HepG2 (cell line): ENCODE measurements at regions not wholly inside any gene's neighbourhood (a gene's known extent, or its start where the extent isn't known, plus 50 kb on each side); places are given as distances from the start of the nearest gene placed in this dataset.

Source experiments
- ATAC-seq: fragments of 200-7000 bp; cut with Tn5 transposase; 3 replicates; pipeline ENCODE4 v1.9.1; 2020; ENCODE audit warnings: mild to moderate bottlenecking, moderate library complexity
- BruUV-seq: library from RNA; stranded (reverse); fragments of 400-500 nt; replicated peaks from 2 replicates; lab custom pipeline; 2021; lab: Mats Ljungman, UMichigan
- CTCF ChIA-PET: fragments of 300-600 bp; formaldehyde crosslinking; extraction: SDS; loops from one replicate; lab custom pipeline; 2021; ENCODE audit warnings: low total read pairs, inconsistent platforms, low intra/inter-chr PET ratio; lab: Yijun Ruan, JAX
- POLR2A ChIA-PET: fragments of 350-600 bp; sonication (Branson Sonifier 250); formaldehyde crosslinking; loops from one replicate; lab custom pipeline; 2020; ENCODE audit warnings: antibody characterized with exemption, inconsistent platforms; lab: Yijun Ruan, JAX
- DNase-seq: peaks from one replicate; pipeline ENCODE4 v3.0.0-alpha.2; 2015; ENCODE audit warnings: low spot score
- FAIRE-seq: peaks from 3 replicates; lab custom pipeline; 2011; peaks lifted over from hg19 to GRCh38; lab: Jason Lieb, UNC
- H2AFZ ChIP-seq: one replicate; pipeline ENCODE4 v1.6.1; 2011; ENCODE audit warnings: low read length, inconsistent platforms
- H3K27ac ChIP-seq: fragments of 300-600 bp; 3 replicates; pipeline ENCODE4 v1.8.0; 2011; ENCODE audit warnings: mixed run types, mild to moderate bottlenecking, mixed read lengths, low read length, inconsistent platforms; ENCODE audit not compliant: insufficient read depth; ENCODE audit errors: extremely low read length
- H3K27me3 ChIP-seq, 2 experiments: fragments of 200-600 bp in 1 of 2; 2 replicates in 1 of 2; 3 replicates in 1 of 2; pipeline versions ENCODE4 v1.6.0 to v1.8.0; 2011; ENCODE audit warnings: low read length in 2 of 2, mild to moderate bottlenecking in 2 of 2, moderate library complexity in 2 of 2, inconsistent platforms in 1 of 2; ENCODE audit not compliant: insufficient read depth in 2 of 2, control insufficient read depth in 1 of 2
- H3K36me3 ChIP-seq, 2 experiments: fragments of 200-600 bp in 1 of 2; replicated peaks in 1 of 2; 2 replicates in 1 of 2; 3 replicates in 1 of 2; pipeline versions ENCODE4 v1.5.1 to v1.8.0; 2011; ENCODE audit warnings: low read length in 2 of 2, inconsistent platforms in 1 of 2; ENCODE audit not compliant: insufficient read depth in 2 of 2, control insufficient read depth in 1 of 2
- H3K4me1 ChIP-seq: 2 replicates; pipeline ENCODE4 v1.5.1; 2012; ENCODE audit warnings: low read length, inconsistent platforms; ENCODE audit not compliant: insufficient read depth
- H3K4me2 ChIP-seq: 2 replicates; pipeline ENCODE4 v1.6.0; 2011; ENCODE audit warnings: low read depth, low read length, inconsistent platforms
- H3K4me3 ChIP-seq, 3 experiments: fragments of 200-600 bp in 1 of 3; sonication (generic), shearing (Covaris generic) in 1 of 3; replicated peaks in 1 of 3; 2 replicates each; pipeline ENCODE4 v1.5.1; 2011 to 2016; ENCODE audit warnings: low read length in 3 of 3, inconsistent platforms in 2 of 3, low read depth in 2 of 3, mild to moderate bottlenecking in 2 of 3, control low read depth in 1 of 3, mixed read lengths in 1 of 3; ENCODE audit not compliant: insufficient read depth in 1 of 3
- H3K79me2 ChIP-seq: one replicate; pipeline ENCODE4 v1.6.1; 2011; ENCODE audit warnings: low read length, inconsistent platforms; ENCODE audit not compliant: insufficient read depth
- H3K9ac ChIP-seq: 2 replicates; pipeline ENCODE4 v1.6.0; 2011; ENCODE audit warnings: mild to moderate bottlenecking, low read depth, low read length, inconsistent platforms; ENCODE audit not compliant: insufficient read depth
- H3K9me3 ChIP-seq: 2 replicates; pipeline ENCODE4 v1.5.1; 2012; ENCODE audit warnings: mild to moderate bottlenecking, low read length
- H4K20me1 ChIP-seq: 2 replicates; pipeline ENCODE4 v1.6.0; 2011; ENCODE audit warnings: inconsistent platforms, mild to moderate bottlenecking, low read length, moderate library complexity; ENCODE audit not compliant: insufficient read depth
- ATAD3A ChIP-seq: sonication (generic); formaldehyde crosslinking; IDR thresholded peaks from 2 replicates; pipeline ENCODE4 v1.4.0; 2020; ENCODE audit warnings: missing genetic modification reagents
- CAMTA2 ChIP-seq: sonication (generic); formaldehyde crosslinking; IDR thresholded peaks from 2 replicates; pipeline ENCODE4 v1.4.0; 2020; ENCODE audit warnings: mild to moderate bottlenecking, missing genetic modification reagents, borderline replicate concordance
- FIP1L1 ChIP-seq: fragments of 200-400 bp; formaldehyde crosslinking; IDR thresholded peaks from 2 replicates; pipeline ENCODE4 v1.6.1; 2018; ENCODE audit warnings: low read depth, mild to moderate bottlenecking, low read length, moderate library complexity, borderline replicate concordance; ENCODE audit not compliant: insufficient read depth
- FOSL1 ChIP-seq: sonication (generic); formaldehyde crosslinking; IDR thresholded peaks from 2 replicates; pipeline ENCODE4 v1.9.0; 2021; ENCODE audit warnings: missing genetic modification reagents, borderline replicate concordance
- FOXA1 ChIP-seq, 2 experiments: fragments of 450-650 bp in 1 of 2; sonication (generic) in 1 of 2; formaldehyde crosslinking in 1 of 2; IDR thresholded peaks; 2 replicates each; pipeline versions ENCODE4 v1.4.0 to v1.6.1; 2016 to 2020; ENCODE audit warnings: missing genetic modification reagents in 1 of 2
- HNF1B ChIP-seq: sonication (generic); formaldehyde crosslinking; IDR thresholded peaks from 2 replicates; pipeline ENCODE4 v1.5.1; 2020; ENCODE audit warnings: mild to moderate bottlenecking, moderate library complexity, missing genetic modification reagents
- NFKB2 ChIP-seq: sonication (generic); formaldehyde crosslinking; IDR thresholded peaks from 2 replicates; pipeline ENCODE4 v1.4.0; 2020; ENCODE audit warnings: missing genetic modification reagents, borderline replicate concordance
- NFRKB ChIP-seq: fragments of 450-650 bp; IDR thresholded peaks from 2 replicates; pipeline ENCODE4 v1.6.1; 2017
- REPIN1 ChIP-seq: sonication (generic); formaldehyde crosslinking; IDR thresholded peaks from 2 replicates; pipeline ENCODE4 v1.8.0; 2022; ENCODE audit warnings: missing genetic modification reagents, low read depth, mild to moderate bottlenecking, borderline replicate concordance
- SNRNP70 ChIP-seq: fragments of 200-400 bp; formaldehyde crosslinking; IDR thresholded peaks from 2 replicates; pipeline ENCODE4 v1.6.1; 2017; ENCODE audit warnings: mild to moderate bottlenecking, low read depth, low read length, moderate library complexity
- SP5 ChIP-seq: IDR thresholded peaks from 2 replicates; pipeline ENCODE4 v1.6.1; 2016; ENCODE audit warnings: low read depth, borderline replicate concordance
- SUZ12 ChIP-seq: fragments of 150-350 bp; IDR thresholded peaks from 2 replicates; pipeline ENCODE4 v1.6.1; 2014; ENCODE audit warnings: low read depth, low read length
- TCF12 ChIP-seq, 2 experiments: fragments of 450-650 bp in 1 of 2; sonication (generic) in 1 of 2; formaldehyde crosslinking in 1 of 2; IDR thresholded peaks; 2 replicates each; pipeline versions ENCODE4 v1.6.1 to v1.8.0; 2017 to 2022; ENCODE audit warnings: antibody characterized with exemption in 1 of 2, mild to moderate bottlenecking in 1 of 2, missing genetic modification reagents in 1 of 2, moderate library complexity in 1 of 2
- ZBTB42 ChIP-seq: sonication (generic); formaldehyde crosslinking; IDR thresholded peaks from 2 replicates; pipeline ENCODE4 v1.5.0; 2020; ENCODE audit warnings: mild to moderate bottlenecking, missing genetic modification reagents
- ZNF160 ChIP-seq: sonication (generic); formaldehyde crosslinking; IDR thresholded peaks from 2 replicates; pipeline ENCODE4 v1.8.0; 2022; ENCODE audit warnings: mild to moderate bottlenecking, inconsistent platforms, missing genetic modification reagents
- ZNF335 ChIP-seq: sonication (generic); formaldehyde crosslinking; IDR thresholded peaks from 2 replicates; pipeline ENCODE4 v1.4.0; 2020; ENCODE audit warnings: missing genetic modification reagents
- ZNF350 ChIP-seq: sonication (generic); formaldehyde crosslinking; IDR thresholded peaks from 2 replicates; pipeline ENCODE4 v1.4.0; 2020; ENCODE audit warnings: mild to moderate bottlenecking, low read depth, missing genetic modification reagents, borderline replicate concordance
- ZNF720 ChIP-seq: sonication (generic); formaldehyde crosslinking; IDR thresholded peaks from 2 replicates; pipeline ENCODE4 v1.4.0; 2020; ENCODE audit warnings: missing genetic modification reagents
- ZNF75D ChIP-seq: sonication (generic); formaldehyde crosslinking; IDR thresholded peaks from 2 replicates; pipeline ENCODE4 v1.8.1; 2023; ENCODE audit warnings: missing genetic modification reagents, mild to moderate bottlenecking, borderline replicate concordance
- ZSCAN21 ChIP-seq: sonication (generic); formaldehyde crosslinking; IDR thresholded peaks from 2 replicates; pipeline ENCODE4 v1.8.0; 2022; ENCODE audit warnings: mild to moderate bottlenecking, missing genetic modification reagents, moderate library complexity, borderline replicate concordance
- WGBS: methylation state at CpG from one replicate; pipeline ENCODE4 v1.1.6; 2017; ENCODE audit warnings: low lambda C conversion rate; 5-methylcytosine and 5-hydroxymethylcytosine counted together
- in situ Hi-C: cut with HindIII; loops from 2 replicates; pipeline ENCODE4 v1.10.0; 2017; ENCODE audit warnings: low pct_unique_long_range_greater_than_20kb; ENCODE audit not compliant: extremely low pct_ligation_motif_present
- intact Hi-C: fragments of 100-400 bp; cut with micrococcal nuclease; formaldehyde crosslinking; loops from one replicate; pipeline ENCODE4 v1.10.0; 2022; ENCODE audit not compliant: unreplicated experiment

- TF ChIP-seq TCF12 (IDR thresholded peaks at IDR 0.05) (no peak), TCF12 (CRISPR knock-in tag; IDR thresholded peaks at IDR 0.05) (no peak), FIP1L1 (no peak), ZBTB42 (CRISPR knock-in tag) (no peak), SUZ12 (no peak)
Observed at GRCh38 chr6:21872749-21873148, 279.2 kb downstream of the SOX4 start (continued).

- ATAC-seq: no peak
- in situ Hi-C loops: no loop called here
Observed at GRCh38 chr6:21873562-21873961, 280.0 kb downstream of the SOX4 start.

More at GRCh38 chr6:21873562-21873961, 280.0 kb downstream of the SOX4 start:
- Histone ChIP-seq H3K9me3 (no peaks in the 10 kb centered on the region; the same call in 1 of the 2 replicates), H3K36me3 (no peaks in the 10 kb centered on the region), H3K4me2 (no peak overlapping the region), H3K4me1 (no peaks in the 10 kb centered on the region), H3K4me3 (no peak overlapping the region), H4K20me1 (no peaks in the 10 kb centered on the region), H2AFZ (no peak overlapping the region), H3K27ac (no peak overlapping the region), H3K79me2 (no peaks in the 10 kb centered on the region), H3K27me3 (no peaks in the 10 kb centered on the region; a peak in 1 of 5 replicates), H3K9ac (no peak overlapping the region)
- no TSS peak for BruUV-seq
- no peak for DNase-seq
- CTCF ChIA-PET: no interaction called here
- FAIRE-seq: no peak
- TF ChIP-seq REPIN1 (CRISPR knock-in tag) (no peak), ZNF350 (CRISPR knock-in tag) (no peak), NFKB2 (CRISPR knock-in tag) (no peak), HNF1B (CRISPR knock-in tag) (no peak), ZNF335 (CRISPR knock-in tag) (no peak), SNRNP70 (no peak), NFRKB (no peak), ZNF75D (CRISPR knock-in tag) (no peak), CAMTA2 (no peak), SP5 (CRISPR knock-in tag) (no peak), ZSCAN21 (CRISPR knock-in tag) (no peak), FOXA1 (IDR thresholded peaks at IDR 0.05) (no peak), FOXA1 (CRISPR knock-in tag; IDR thresholded peaks at IDR 0.05) (no peak), FOSL1 (no peak), ATAD3A (CRISPR knock-in tag) (no peak), ZNF160 (CRISPR knock-in tag) (no peak), ZNF720 (CRISPR knock-in tag) (no peak)
- intact Hi-C loops: no loop called here
- 44% methylated on average over 9 of the region's 10 CpGs for WGBS
- POLR2A ChIA-PET: no interaction called here
